Loucy (cell line): ENCODE measurements at regions not wholly inside any gene's neighbourhood (a gene's known extent, or its start where the extent isn't known, plus 50 kb on each side); places are given as distances from the start of the nearest gene placed in this dataset.

Source experiments
- EZH2phosphoT487 ChIP-seq: fragments of 200-600 bp; IDR thresholded peaks from 2 replicates; pipeline ENCODE4 v1.6.1; 2018; ENCODE audit warnings: antibody characterized with exemption, mild to moderate bottlenecking, moderate library complexity, borderline replicate concordance
- TF ChIP-seq, protein P1 (sequence below): fragments of 200-600 bp; sonication (generic); conservative IDR thresholded peaks from 2 replicates; pipeline ENCODE4 v1.5.1; 2014; ENCODE audit warnings: mild to moderate bottlenecking, antibody characterized with exemption, low read length

- no peak for TF ChIP-seq EZH2phosphoT487
- TF ChIP-seq, protein P1, sequence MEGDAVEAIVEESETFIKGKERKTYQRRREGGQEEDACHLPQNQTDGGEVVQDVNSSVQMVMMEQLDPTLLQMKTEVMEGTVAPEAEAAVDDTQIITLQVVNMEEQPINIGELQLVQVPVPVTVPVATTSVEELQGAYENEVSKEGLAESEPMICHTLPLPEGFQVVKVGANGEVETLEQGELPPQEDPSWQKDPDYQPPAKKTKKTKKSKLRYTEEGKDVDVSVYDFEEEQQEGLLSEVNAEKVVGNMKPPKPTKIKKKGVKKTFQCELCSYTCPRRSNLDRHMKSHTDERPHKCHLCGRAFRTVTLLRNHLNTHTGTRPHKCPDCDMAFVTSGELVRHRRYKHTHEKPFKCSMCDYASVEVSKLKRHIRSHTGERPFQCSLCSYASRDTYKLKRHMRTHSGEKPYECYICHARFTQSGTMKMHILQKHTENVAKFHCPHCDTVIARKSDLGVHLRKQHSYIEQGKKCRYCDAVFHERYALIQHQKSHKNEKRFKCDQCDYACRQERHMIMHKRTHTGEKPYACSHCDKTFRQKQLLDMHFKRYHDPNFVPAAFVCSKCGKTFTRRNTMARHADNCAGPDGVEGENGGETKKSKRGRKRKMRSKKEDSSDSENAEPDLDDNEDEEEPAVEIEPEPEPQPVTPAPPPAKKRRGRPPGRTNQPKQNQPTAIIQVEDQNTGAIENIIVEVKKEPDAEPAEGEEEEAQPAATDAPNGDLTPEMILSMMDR, result no peak
These were observed 205.6 kb upstream of the PTER start for GRCh38 chr10:16231176-16231575.
